ENCODE measurements at regions not wholly inside any gene's neighbourhood (a gene's known extent, or its start where the extent isn't known, plus 50 kb on each side); places are given as distances from the start of the nearest gene placed in this dataset.

- no peaks in the 10 kb centered on the region for H3K4me1 ChIP-seq (replicated peaks in 1 of 2)
- H3K27ac ChIP-seq, result no peak overlapping the region
- WGBS, 10 experiments, result 0 to 100% (median 62%) methylated on average over 1 of the region's 1 CpG; no CpG with 5 or more reads in 2 of the 10 experiments
- no peak overlapping the region for H3K4me3 ChIP-seq
- in situ Hi-C loops (cut with MboI; ENCODE audit: low pct_unique_long_range_greater_than_20kb in 2 of 9, low sequenced_read_pairs in 9 of 9, unreplicated experiment in 9 of 9), result no loop called here
- ATAC-seq (replicated peaks in 6 of 8), result peak in 1 of 8 experiments; percentile 61
Observed at GRCh38 chr2:180720829-180721228, 259.6 kb upstream of the UBE2E3 start.

DNA sequence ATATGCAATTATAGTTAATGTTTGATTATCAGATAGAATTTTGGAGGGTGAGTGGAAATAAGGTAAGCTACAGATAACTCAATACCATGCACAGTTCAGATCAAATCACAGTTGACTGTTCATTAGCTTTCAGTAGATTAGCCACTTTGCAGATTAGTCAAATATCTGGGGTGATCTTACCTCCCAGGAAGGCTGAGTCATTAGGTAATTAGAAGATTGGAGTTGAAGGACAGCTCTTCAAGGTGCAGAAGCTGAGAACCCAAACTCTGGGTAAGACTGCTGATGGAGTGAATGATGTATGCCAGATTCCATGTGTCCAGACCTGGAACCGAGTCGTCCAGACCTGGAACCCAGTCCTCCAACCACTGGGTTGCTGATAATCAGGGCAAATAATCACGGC is 262.8 kb upstream of the UBE2E3 start:
- Histone ChIP-seq H3K4me1 (replicated peaks in 1 of 2) (no peaks in the 10 kb centered on the region), H3K27ac (no peak overlapping the region), H3K4me3 (no peak overlapping the region)
- in situ Hi-C loops (cut with MboI; ENCODE audit: low pct_unique_long_range_greater_than_20kb in 2 of 9, low sequenced_read_pairs in 9 of 9, unreplicated experiment in 9 of 9), result no loop called here
- no peak for ATAC-seq (replicated peaks in 6 of 8)
- 20 to 100% (median 62%) methylated on average over 1 to 3 of the region's 3 CpGs; no CpG with 5 or more reads in 6 of the 10 experiments for WGBS, 10 experiments

GRCh38 chr2:180716186-180717180 is 263.9 kb upstream of the UBE2E3 start:
- in situ Hi-C loops (cut with MboI; ENCODE audit: low pct_unique_long_range_greater_than_20kb in 2 of 9, low sequenced_read_pairs in 9 of 9, unreplicated experiment in 9 of 9), result no loop called here
- H3K4me1 ChIP-seq (replicated peaks in 1 of 2), result no peaks in the 10 kb centered on the region

DNA sequence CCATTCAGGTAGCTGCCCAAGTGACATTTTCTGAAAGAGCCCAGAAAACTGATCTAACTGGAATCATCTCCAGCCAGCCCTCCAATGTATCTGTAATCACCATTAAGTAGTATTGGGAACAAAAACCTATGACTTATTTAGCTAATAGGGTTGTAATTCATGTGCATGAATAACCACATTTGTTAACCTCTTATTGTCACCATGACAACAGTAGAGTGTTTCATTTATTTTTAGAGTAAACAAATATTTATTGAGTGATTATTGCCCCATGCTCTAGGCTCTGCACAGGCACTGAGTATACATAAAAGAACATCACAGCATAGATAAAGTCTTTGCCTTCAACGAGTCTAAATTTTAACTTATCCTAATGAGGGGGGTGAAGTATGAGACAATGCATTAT is 265.4 kb upstream of the UBE2E3 start:
- WGBS, 10 experiments, result 20 to 100% (median 55%) methylated on average over 1 of the region's 1 CpG; no CpG with 5 or more reads in 3 of the 10 experiments
- no peak for ATAC-seq (replicated peaks in 6 of 8)

More at GRCh38 chr2:180716186-180717180, 263.9 kb upstream of the UBE2E3 start:
- WGBS, 10 experiments, result 58 to 100% (median 94%) methylated on average over 1 to 4 of the region's 4 CpGs
- no peak for ATAC-seq (replicated peaks in 6 of 8)
- H3K4me3 ChIP-seq, result no peak overlapping the region
- no peak overlapping the region for H3K27ac ChIP-seq

DNA sequence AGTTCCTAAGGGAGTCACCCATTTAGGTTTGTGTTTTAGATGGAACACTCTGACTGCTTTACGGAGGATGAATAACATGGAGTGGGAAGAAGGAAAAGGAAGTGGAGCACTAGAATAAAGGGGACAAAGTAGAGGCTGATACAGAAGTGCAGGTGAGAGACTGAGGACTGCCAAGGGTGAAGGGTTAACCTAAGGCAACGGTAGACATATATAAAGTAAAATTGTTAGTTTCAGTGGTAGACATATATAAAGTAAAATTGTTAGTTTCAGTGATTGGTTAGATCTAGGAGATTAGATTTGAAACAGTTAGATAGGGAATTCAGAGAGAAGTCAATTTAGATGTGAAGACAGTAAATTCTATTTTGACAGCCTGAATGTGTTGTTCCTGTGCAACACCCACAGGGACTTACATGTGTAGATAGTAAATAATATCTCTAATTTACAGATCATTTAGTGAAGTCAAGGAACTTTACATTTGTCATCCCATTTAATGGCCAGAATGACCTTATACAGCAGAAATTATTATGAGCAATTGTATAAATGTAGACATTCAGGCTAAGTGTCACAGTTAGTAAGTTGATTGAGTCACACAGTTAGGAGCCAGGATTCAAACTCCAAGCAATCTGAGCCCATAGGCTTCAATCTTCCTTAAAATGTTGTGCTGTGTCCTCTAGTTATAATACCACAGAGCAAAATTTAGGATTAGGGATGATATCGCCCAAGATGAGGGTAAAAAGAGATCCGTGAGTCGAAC is 270.8 kb upstream of the UBE2E3 start:
- ATAC-seq (replicated peaks in 6 of 8), result peak in 3 of 8 experiments; percentile 27 to 71 (median 41)
- Histone ChIP-seq H3K4me1 (replicated peaks in 1 of 2) (no peaks in the 10 kb centered on the region), H3K27ac (no peak overlapping the region), H3K4me3 (no peak overlapping the region)
- 67 to 98% (median 88%) methylated on average over 2 to 5 of the region's 5 CpGs; no CpG with 5 or more reads in 1 of the 10 experiments for WGBS, 10 experiments
- in situ Hi-C loops (cut with MboI; ENCODE audit: low pct_unique_long_range_greater_than_20kb in 2 of 9, low sequenced_read_pairs in 9 of 9, unreplicated experiment in 9 of 9), result no loop called here

More for the DNA sequence above, 265.4 kb upstream of the UBE2E3 start:
- H3K27ac ChIP-seq, result no peak overlapping the region
- no peak overlapping the region for H3K4me3 ChIP-seq
- no peaks in the 10 kb centered on the region for H3K4me1 ChIP-seq (replicated peaks in 1 of 2)
- in situ Hi-C loops (cut with MboI; ENCODE audit: low pct_unique_long_range_greater_than_20kb in 2 of 9, low sequenced_read_pairs in 9 of 9, unreplicated experiment in 9 of 9), result no loop called here

GRCh38 chr2:180707884-180708205 is 272.6 kb upstream of the UBE2E3 start:
- Histone ChIP-seq H3K27ac (no peak overlapping the region), H3K4me1 (replicated peaks in 1 of 2) (no peaks in the 10 kb centered on the region), H3K4me3 (no peak overlapping the region)
- in situ Hi-C loops (cut with MboI; ENCODE audit: low pct_unique_long_range_greater_than_20kb in 2 of 9, low sequenced_read_pairs in 9 of 9, unreplicated experiment in 9 of 9), result no loop called here
- peak in 3 of 8 experiments; percentile 29 to 80 (median 71) for ATAC-seq (replicated peaks in 6 of 8)

DNA sequence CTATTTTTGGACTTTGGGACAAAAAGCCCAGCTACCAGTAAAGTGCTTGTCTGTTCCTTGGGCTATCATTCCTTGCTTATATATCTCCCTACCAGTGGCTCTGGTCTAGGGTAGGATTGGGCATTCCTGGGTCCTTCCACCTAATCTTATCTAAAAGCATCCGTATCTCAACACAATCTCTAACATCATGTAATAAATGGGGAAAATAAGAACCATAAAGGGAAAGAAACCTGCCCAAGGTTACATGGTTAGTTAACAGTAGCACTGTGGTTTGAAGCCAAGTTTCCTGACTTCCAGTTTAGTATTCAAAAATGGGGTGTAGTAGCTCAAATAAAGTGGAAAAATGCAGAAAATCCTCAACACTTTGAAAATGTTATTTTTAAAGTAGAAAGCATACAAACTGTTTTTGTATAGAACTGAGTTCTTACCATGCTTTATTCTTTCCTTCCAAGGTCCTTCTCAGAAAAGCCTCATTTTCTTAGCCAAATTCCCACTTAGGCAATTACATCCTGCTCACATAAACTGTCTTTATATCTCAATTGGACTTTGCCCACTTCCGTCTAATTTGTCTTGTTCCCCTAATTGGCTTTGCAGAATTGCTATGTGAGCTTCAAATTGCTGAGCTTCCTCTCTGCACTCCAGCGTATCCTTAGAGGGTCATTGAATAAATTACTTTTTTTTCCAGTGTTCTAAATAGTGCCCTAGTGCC is 273.1 kb upstream of the UBE2E3 start:
- H3K4me1 ChIP-seq (replicated peaks in 1 of 2), result no peaks in the 10 kb centered on the region
- WGBS, 10 experiments, result 50 to 100% (median 72%) methylated on average over 1 to 3 of the region's 3 CpGs
- H3K27ac ChIP-seq, result no peak overlapping the region
- H3K4me3 ChIP-seq, result no peak overlapping the region
- no peak for ATAC-seq (replicated peaks in 6 of 8)
- in situ Hi-C loops (cut with MboI; ENCODE audit: low pct_unique_long_range_greater_than_20kb in 2 of 9, low sequenced_read_pairs in 9 of 9, unreplicated experiment in 9 of 9), result no loop called here

DNA sequence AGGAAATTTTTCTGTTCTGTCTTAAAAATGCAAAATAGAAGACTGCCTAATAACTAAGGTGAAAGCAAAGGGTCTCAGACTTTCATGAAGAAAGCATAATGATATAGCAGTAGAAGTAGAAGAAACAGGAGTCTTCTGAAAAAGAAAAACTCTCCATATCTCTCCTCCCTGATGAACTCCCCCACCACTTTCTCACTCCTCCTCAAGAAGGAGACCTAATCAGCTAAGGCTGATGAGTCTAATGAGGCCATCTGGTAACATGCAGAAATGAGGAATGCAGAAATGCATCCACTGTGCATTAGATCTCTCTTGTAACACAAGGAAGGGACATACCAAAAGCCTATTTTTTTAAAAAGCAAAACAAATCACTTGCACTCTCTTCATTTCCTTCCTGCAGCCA is 273.7 kb upstream of the UBE2E3 start:
- Histone ChIP-seq H3K27ac (no peak overlapping the region), H3K4me3 (no peak overlapping the region), H3K4me1 (replicated peaks in 1 of 2) (no peaks in the 10 kb centered on the region)
- ATAC-seq (replicated peaks in 6 of 8), result peak in 1 of 8 experiments; percentile 34
- in situ Hi-C loops (cut with MboI; ENCODE audit: low pct_unique_long_range_greater_than_20kb in 2 of 9, low sequenced_read_pairs in 9 of 9, unreplicated experiment in 9 of 9), result no loop called here

DNA sequence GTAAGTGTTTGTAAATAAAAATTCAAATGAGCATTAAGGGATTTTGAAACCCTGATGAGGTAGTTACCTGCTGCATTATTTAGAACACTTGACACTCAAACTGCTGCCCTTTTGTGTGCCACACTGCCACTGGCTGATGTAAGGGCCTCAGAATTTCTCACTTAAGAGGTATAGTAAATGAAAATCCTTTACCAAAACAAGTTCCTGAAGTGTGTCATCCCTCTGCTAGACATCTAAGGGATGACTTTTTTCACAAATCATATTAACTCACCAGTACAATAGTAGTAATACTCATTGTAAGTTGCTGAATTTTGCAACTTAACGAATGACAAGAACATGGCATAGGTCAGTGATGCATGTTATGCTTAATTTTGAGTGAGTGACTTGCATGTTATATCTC is 274.9 kb upstream of the UBE2E3 start:
- no peak for ATAC-seq (replicated peaks in 6 of 8)
- in situ Hi-C loops (cut with MboI; ENCODE audit: low pct_unique_long_range_greater_than_20kb in 2 of 9, low sequenced_read_pairs in 9 of 9, unreplicated experiment in 9 of 9), result no loop called here

DNA sequence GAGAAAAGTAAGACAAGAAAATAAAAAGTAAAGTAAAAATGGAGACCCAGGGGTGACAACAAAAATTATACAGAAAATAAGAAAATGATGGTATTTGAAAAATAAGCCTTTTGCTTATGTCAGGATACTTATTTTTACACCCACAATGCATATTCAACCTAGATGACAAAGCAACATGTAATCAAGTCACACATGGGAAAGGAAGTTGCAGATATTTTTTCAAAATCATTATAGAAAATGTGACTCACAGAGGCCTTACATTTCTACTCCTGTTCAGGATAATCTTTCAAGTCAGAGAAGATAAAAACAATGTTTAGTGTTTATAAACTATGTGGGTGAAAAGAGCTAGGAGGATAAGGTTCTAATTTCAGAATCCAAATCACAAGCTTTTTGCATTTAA is 275.3 kb upstream of the UBE2E3 start:
- no peak overlapping the region for H3K4me3 ChIP-seq
- ATAC-seq (replicated peaks in 6 of 8), result peak in 2 of 8 experiments; percentile 33 to 39
- no peaks in the 10 kb centered on the region for H3K4me1 ChIP-seq (replicated peaks in 1 of 2)
- no peak overlapping the region for H3K27ac ChIP-seq
- in situ Hi-C loops (cut with MboI; ENCODE audit: low pct_unique_long_range_greater_than_20kb in 2 of 9, low sequenced_read_pairs in 9 of 9, unreplicated experiment in 9 of 9), result no loop called here

More for the DNA sequence above, 274.9 kb upstream of the UBE2E3 start:
- Histone ChIP-seq H3K4me3 (no peak overlapping the region), H3K27ac (no peak overlapping the region), H3K4me1 (replicated peaks in 1 of 2) (no peaks in the 10 kb centered on the region)
- WGBS, 10 experiments, result 10 to 100% (median 80%) methylated on average over 1 of the region's 1 CpG; no CpG with 5 or more reads in 3 of the 10 experiments

- WGBS, 10 experiments, result 17 to 100% (median 67%) methylated on average over 1 to 2 of the region's 4 CpGs; no CpG with 5 or more reads in 1 of the 10 experiments
- Histone ChIP-seq H3K4me1 (replicated peaks in 1 of 2) (peaks cover 12 to 22% of the 10 kb centered on the region in 2 donors), H3K4me3 (no peak overlapping the region), H3K27ac (no peak overlapping the region)
- ATAC-seq (replicated peaks in 6 of 8), result peak in 2 of 8 experiments; percentile 42 to 60
- in situ Hi-C loops (cut with MboI; ENCODE audit: low pct_unique_long_range_greater_than_20kb in 2 of 9, low sequenced_read_pairs in 9 of 9, unreplicated experiment in 9 of 9), result no loop called here
Observed at GRCh38 chr2:180699657-180700361, 280.6 kb upstream of the UBE2E3 start.

- 60 to 100% (median 92%) methylated on average over 1 of the region's 3 CpGs; no CpG with 5 or more reads in 6 of the 10 experiments for WGBS, 10 experiments
- ATAC-seq (replicated peaks in 6 of 8), result no peak
- Histone ChIP-seq H3K27ac (no peak overlapping the region), H3K4me1 (replicated peaks in 1 of 2) (peaks cover 12 to 27% of the 10 kb centered on the region in 2 donors), H3K4me3 (no peak overlapping the region)
- in situ Hi-C loops (cut with MboI; ENCODE audit: low pct_unique_long_range_greater_than_20kb in 2 of 9, low sequenced_read_pairs in 9 of 9, unreplicated experiment in 9 of 9), result no loop called here
Observed at GRCh38 chr2:180698668-180699067, 281.7 kb upstream of the UBE2E3 start.
